ENCODE measurements at regions not wholly inside any gene's neighbourhood (a gene's known extent, or its start where the extent isn't known, plus 50 kb on each side); places are given as distances from the start of the nearest gene placed in this dataset.

GRCh38 chr12:89801284-89801683 lies 92.6 kb upstream of the ATP2B1 start:
- no peak for ATAC-seq (ENCODE audit: low read depth in 2 of 2)

GRCh38 chr12:89800435-89800834 lies 91.8 kb upstream of the ATP2B1 start:
- Mint-ChIP-seq H3K27ac (no peak overlapping the region), H3K36me3 (no peaks in the 10 kb centered on the region)

More at GRCh38 chr12:89801284-89801683, 92.6 kb upstream of the ATP2B1 start:
- peaks cover 0 to 2% (median 0%) of the 10 kb centered on the region in 7 donors for H3K9me3 Mint-ChIP-seq
- H3K36me3 ChIP-seq (ENCODE audit: control insufficient read depth, insufficient read depth, low read length), result no peaks in the 10 kb centered on the region
- H3K27me3 Mint-ChIP-seq, result no peaks in the 10 kb centered on the region
- H3K4me3 Mint-ChIP-seq, result no peak overlapping the region
- H3K27ac Mint-ChIP-seq, result no peak overlapping the region
- H3K27ac ChIP-seq (ENCODE audit: insufficient read depth, low read length, poor library complexity, severe bottlenecking), result no peak overlapping the region
- H3K27me3 ChIP-seq (ENCODE audit: control insufficient read depth, insufficient read depth, low read length), result no peaks in the 10 kb centered on the region
- no peaks in the 10 kb centered on the region for H3K4me1 Mint-ChIP-seq
- H3K36me3 Mint-ChIP-seq, result no peaks in the 10 kb centered on the region
- no peaks in the 10 kb centered on the region for H3K4me1 ChIP-seq (ENCODE audit: control insufficient read depth, insufficient read depth, low read length, poor library complexity, severe bottlenecking)
- H3K9me3 ChIP-seq (ENCODE audit: control insufficient read depth in 2 of 2, low read length in 2 of 2), result no peaks in the 10 kb centered on the region
- DNase-seq, result no peak
- no peak overlapping the region for H3K4me3 ChIP-seq (ENCODE audit: low read depth, low read length)

GRCh38 chr12:89799316-89799715 lies 90.7 kb upstream of the ATP2B1 start:
- no peak overlapping the region for H3K27ac ChIP-seq (ENCODE audit: insufficient read depth, low read length, poor library complexity, severe bottlenecking)
- peaks cover 0 to 2% (median 0%) of the 10 kb centered on the region in 7 donors for H3K9me3 Mint-ChIP-seq
- ATAC-seq (ENCODE audit: low read depth in 2 of 2) (no peak), DNase-seq (no peak)
- H3K9me3 ChIP-seq (ENCODE audit: control insufficient read depth in 2 of 2, low read length in 2 of 2), result no peaks in the 10 kb centered on the region
- H3K27me3 ChIP-seq (ENCODE audit: control insufficient read depth, insufficient read depth, low read length), result no peaks in the 10 kb centered on the region
- H3K4me1 ChIP-seq (ENCODE audit: control insufficient read depth, insufficient read depth, low read length, poor library complexity, severe bottlenecking), result no peaks in the 10 kb centered on the region
- H3K27ac Mint-ChIP-seq, result no peak overlapping the region
- no peak overlapping the region for H3K4me3 ChIP-seq (ENCODE audit: low read depth, low read length)
- no peak overlapping the region for H3K4me3 Mint-ChIP-seq
- peaks cover 0 to 2% (median 0%) of the 10 kb centered on the region in 4 donors for H3K4me1 Mint-ChIP-seq
- H3K36me3 ChIP-seq (ENCODE audit: control insufficient read depth, insufficient read depth, low read length), result no peaks in the 10 kb centered on the region
- H3K36me3 Mint-ChIP-seq, result no peaks in the 10 kb centered on the region
- no peaks in the 10 kb centered on the region for H3K27me3 Mint-ChIP-seq

More at GRCh38 chr12:89800435-89800834, 91.8 kb upstream of the ATP2B1 start:
- Mint-ChIP-seq H3K4me3 (no peak overlapping the region), H3K27me3 (no peaks in the 10 kb centered on the region), H3K9me3 (peaks cover 0 to 2% (median 0%) of the 10 kb centered on the region in 7 donors), H3K4me1 (no peaks in the 10 kb centered on the region)
- ATAC-seq (ENCODE audit: low read depth in 2 of 2) (no peak), DNase-seq (no peak)
- Histone ChIP-seq H3K9me3 (ENCODE audit: control insufficient read depth in 2 of 2, low read length in 2 of 2) (no peaks in the 10 kb centered on the region), H3K4me1 (ENCODE audit: control insufficient read depth, insufficient read depth, low read length, poor library complexity, severe bottlenecking) (no peaks in the 10 kb centered on the region), H3K27me3 (ENCODE audit: control insufficient read depth, insufficient read depth, low read length) (no peaks in the 10 kb centered on the region), H3K27ac (ENCODE audit: insufficient read depth, low read length, poor library complexity, severe bottlenecking) (no peak overlapping the region), H3K4me3 (ENCODE audit: low read depth, low read length) (no peak overlapping the region), H3K36me3 (ENCODE audit: control insufficient read depth, insufficient read depth, low read length) (no peaks in the 10 kb centered on the region)

GRCh38 chr12:89797436-89797835 lies 88.8 kb upstream of the ATP2B1 start:
- no peaks in the 10 kb centered on the region for H3K4me1 ChIP-seq (ENCODE audit: control insufficient read depth, insufficient read depth, low read length, poor library complexity, severe bottlenecking)
- no peak overlapping the region for H3K4me3 Mint-ChIP-seq
- no peak overlapping the region for H3K27ac ChIP-seq (ENCODE audit: insufficient read depth, low read length, poor library complexity, severe bottlenecking)
- H3K9me3 ChIP-seq (ENCODE audit: control insufficient read depth in 2 of 2, low read length in 2 of 2), result no peaks in the 10 kb centered on the region
- ATAC-seq (ENCODE audit: low read depth in 2 of 2) (no peak), DNase-seq (no peak)
- peak overlapping the region in 1 of 3 donors; percentile 78 for H3K27ac Mint-ChIP-seq
- H3K4me1 Mint-ChIP-seq, result peaks cover 0 to 2% (median 0%) of the 10 kb centered on the region in 4 donors
- H3K36me3 Mint-ChIP-seq, result no peaks in the 10 kb centered on the region
- peaks cover 0 to 4% (median 0%) of the 10 kb centered on the region in 7 donors for H3K9me3 Mint-ChIP-seq
- H3K27me3 Mint-ChIP-seq, result no peaks in the 10 kb centered on the region
- no peaks in the 10 kb centered on the region for H3K36me3 ChIP-seq (ENCODE audit: control insufficient read depth, insufficient read depth, low read length)
- H3K27me3 ChIP-seq (ENCODE audit: control insufficient read depth, insufficient read depth, low read length), result no peaks in the 10 kb centered on the region
- H3K4me3 ChIP-seq (ENCODE audit: low read depth, low read length), result no peak overlapping the region

GRCh38 chr12:89796798-89797382 lies 88.3 kb upstream of the ATP2B1 start:
- H3K27ac Mint-ChIP-seq, result peak overlapping the region in 1 of 3 donors; percentile 21
- DNase-seq, result no peak
- peaks cover 0 to 5% (median 0%) of the 10 kb centered on the region in 7 donors for H3K9me3 Mint-ChIP-seq
- H3K36me3 ChIP-seq (ENCODE audit: control insufficient read depth, insufficient read depth, low read length), result no peaks in the 10 kb centered on the region
- no peak overlapping the region for H3K4me3 Mint-ChIP-seq
- H3K27me3 Mint-ChIP-seq, result no peaks in the 10 kb centered on the region
- H3K27me3 ChIP-seq (ENCODE audit: control insufficient read depth, insufficient read depth, low read length), result no peaks in the 10 kb centered on the region
- no peak overlapping the region for H3K27ac ChIP-seq (ENCODE audit: insufficient read depth, low read length, poor library complexity, severe bottlenecking)
- no peaks in the 10 kb centered on the region for H3K9me3 ChIP-seq (ENCODE audit: control insufficient read depth in 2 of 2, low read length in 2 of 2)
- no peaks in the 10 kb centered on the region for H3K4me1 ChIP-seq (ENCODE audit: control insufficient read depth, insufficient read depth, low read length, poor library complexity, severe bottlenecking)
- no peak for ATAC-seq (ENCODE audit: low read depth in 2 of 2)
- no peaks in the 10 kb centered on the region for H3K36me3 Mint-ChIP-seq
- peaks cover 0 to 2% (median 0%) of the 10 kb centered on the region in 4 donors for H3K4me1 Mint-ChIP-seq
- H3K4me3 ChIP-seq (ENCODE audit: low read depth, low read length), result no peak overlapping the region

GRCh38 chr12:89793946-89794345 lies 85.3 kb upstream of the ATP2B1 start:
- Mint-ChIP-seq H3K4me3 (no peak overlapping the region), H3K4me1 (peaks cover 0 to 5% (median 3%) of the 10 kb centered on the region in 4 donors), H3K9me3 (peaks cover 0 to 5% (median 0%) of the 10 kb centered on the region in 7 donors), H3K36me3 (no peaks in the 10 kb centered on the region), H3K27me3 (no peaks in the 10 kb centered on the region), H3K27ac (no peak overlapping the region)
- no peak overlapping the region for H3K27ac ChIP-seq (ENCODE audit: insufficient read depth, low read length, poor library complexity, severe bottlenecking)
- H3K36me3 ChIP-seq (ENCODE audit: control insufficient read depth, insufficient read depth, low read length), result no peaks in the 10 kb centered on the region
- H3K9me3 ChIP-seq (ENCODE audit: control insufficient read depth in 2 of 2, low read length in 2 of 2), result no peaks in the 10 kb centered on the region
- H3K4me3 ChIP-seq (ENCODE audit: low read depth, low read length), result no peak overlapping the region
- ATAC-seq (ENCODE audit: low read depth in 2 of 2) (no peak), DNase-seq (no peak)
- H3K4me1 ChIP-seq (ENCODE audit: control insufficient read depth, insufficient read depth, low read length, poor library complexity, severe bottlenecking), result no peaks in the 10 kb centered on the region
- no peaks in the 10 kb centered on the region for H3K27me3 ChIP-seq (ENCODE audit: control insufficient read depth, insufficient read depth, low read length)

GRCh38 chr12:89791286-89791685 lies 82.6 kb upstream of the ATP2B1 start:
- H3K4me1 Mint-ChIP-seq, result peaks cover 0 to 10% (median 3%) of the 10 kb centered on the region in 4 donors
- peak overlapping the region in 1 of 3 donors; percentile 37 for H3K27ac Mint-ChIP-seq
- no peak overlapping the region for H3K4me3 Mint-ChIP-seq
- ATAC-seq (ENCODE audit: low read depth in 2 of 2) (no peak), DNase-seq (no peak)
- peaks cover 0 to 7% of the 10 kb centered on the region in 2 experiments for H3K9me3 ChIP-seq (ENCODE audit: control insufficient read depth in 2 of 2, low read length in 2 of 2)
- H3K36me3 Mint-ChIP-seq, result no peaks in the 10 kb centered on the region
- no peaks in the 10 kb centered on the region for H3K4me1 ChIP-seq (ENCODE audit: control insufficient read depth, insufficient read depth, low read length, poor library complexity, severe bottlenecking)
- H3K4me3 ChIP-seq (ENCODE audit: low read depth, low read length), result no peak overlapping the region
- H3K27ac ChIP-seq (ENCODE audit: insufficient read depth, low read length, poor library complexity, severe bottlenecking), result no peak overlapping the region
- no peaks in the 10 kb centered on the region for H3K27me3 Mint-ChIP-seq
- H3K9me3 Mint-ChIP-seq, result peaks cover 4 to 12% (median 6%) of the 10 kb centered on the region in 7 donors
- no peaks in the 10 kb centered on the region for H3K27me3 ChIP-seq (ENCODE audit: control insufficient read depth, insufficient read depth, low read length)
- no peaks in the 10 kb centered on the region for H3K36me3 ChIP-seq (ENCODE audit: control insufficient read depth, insufficient read depth, low read length)

- no peak overlapping the region for H3K27ac Mint-ChIP-seq
- no peaks in the 10 kb centered on the region for H3K36me3 ChIP-seq (ENCODE audit: control insufficient read depth, insufficient read depth, low read length)
- no peaks in the 10 kb centered on the region for H3K27me3 ChIP-seq (ENCODE audit: control insufficient read depth, insufficient read depth, low read length)
- peaks cover 0 to 10% (median 2%) of the 10 kb centered on the region in 4 donors for H3K4me1 Mint-ChIP-seq
- DNase-seq (no peak), ATAC-seq (ENCODE audit: low read depth in 2 of 2) (no peak)
- H3K27me3 Mint-ChIP-seq, result no peaks in the 10 kb centered on the region
- H3K4me3 Mint-ChIP-seq, result no peak overlapping the region
- H3K36me3 Mint-ChIP-seq, result no peaks in the 10 kb centered on the region
- peaks cover 4 to 8% of the 10 kb centered on the region in 2 experiments for H3K9me3 ChIP-seq (ENCODE audit: control insufficient read depth in 2 of 2, low read length in 2 of 2)
- H3K27ac ChIP-seq (ENCODE audit: insufficient read depth, low read length, poor library complexity, severe bottlenecking), result no peak overlapping the region
- peaks cover 3 to 20% (median 6%) of the 10 kb centered on the region in 7 donors for H3K9me3 Mint-ChIP-seq
- H3K4me1 ChIP-seq (ENCODE audit: control insufficient read depth, insufficient read depth, low read length, poor library complexity, severe bottlenecking), result no peaks in the 10 kb centered on the region
- H3K4me3 ChIP-seq (ENCODE audit: low read depth, low read length), result no peak overlapping the region
Measured at GRCh38 chr12:89789862-89790261, 81.2 kb upstream of the ATP2B1 start.

Measured in CD4-positive, CD25-positive, alpha-beta regulatory T cell (primary cell).